ENCODE measurements at regions not wholly inside any gene's neighbourhood (a gene's known extent, or its start where the extent isn't known, plus 50 kb on each side); places are given as distances from the start of the nearest gene placed in this dataset.

DNA sequence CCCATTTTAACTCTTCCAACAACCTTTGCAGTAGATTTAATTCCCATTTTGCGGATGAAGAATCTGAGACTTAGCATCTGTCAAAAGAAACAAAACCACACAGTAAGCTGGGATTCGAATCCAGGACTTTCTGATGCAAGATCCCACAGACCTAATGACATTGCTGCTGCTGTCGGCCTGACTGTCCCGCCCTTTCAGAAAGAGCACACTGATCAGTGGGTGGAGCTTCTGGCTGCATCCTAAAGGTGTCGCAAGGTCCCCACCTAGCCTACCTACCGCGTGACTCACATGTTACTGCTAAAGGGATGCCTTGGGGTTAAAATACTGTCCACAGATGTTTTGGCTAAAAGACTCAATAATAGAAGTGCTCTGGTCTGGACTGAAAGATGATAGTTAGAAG lies 134.7 kb downstream of the EMX2 start:
- CTCF ChIA-PET: interaction anchor here (1.0 to 1.2 kb wide), 3 partner anchors 18 to 139 kb away, joined by 3 read pairs; no protein-coding TSS in a partner anchor
- BruUV-seq (replicated peaks): no TSS peak
- H2AFZ ChIP-seq (ENCODE audit: control insufficient read depth, low read depth, low read length): no peak overlapping the region
- ATAC-seq: no peak
- H4K20me1 ChIP-seq (ENCODE audit: control insufficient read depth, insufficient read depth): no peaks in the 10 kb centered on the region
- no peaks in the 10 kb centered on the region for H3K4me1 ChIP-seq (ENCODE audit: control insufficient read depth, insufficient read depth, low read length)
- TF ChIP-seq ASH2L (IDR thresholded peaks at IDR 0.05; ENCODE audit: borderline replicate concordance, low read depth) (no peak), NFYB (IDR thresholded peaks at IDR 0.05; ENCODE audit: insufficient read depth, low read depth, low read length) (no peak), ZSCAN29 (IDR thresholded peaks at IDR 0.05) (no peak), MYC (IDR thresholded peaks at IDR 0.05; ENCODE audit: insufficient read depth, insufficient read length, insufficient replicate concordance, low read length, severe bottlenecking) (no peak), FOS (IDR thresholded peaks at IDR 0.05; ENCODE audit: borderline replicate concordance, extremely low read depth, insufficient read length) (no peak), HCFC1 (IDR thresholded peaks at IDR 0.05; ENCODE audit: low read length) (no peak), SMC3 (IDR thresholded peaks at IDR 0.05; ENCODE audit: borderline replicate concordance, low read length) (no peak), NBN (IDR thresholded peaks at IDR 0.05) (no peak), SPI1 (IDR thresholded peaks at IDR 0.05; ENCODE audit: borderline replicate concordance, insufficient read depth, low read depth, low read length) (no peak), CEBPB (IDR thresholded peaks at IDR 0.05; ENCODE audit: borderline replicate concordance in 1 of 2, low read depth in 2 of 2, low read length in 2 of 2) (no peak), RBBP5 (conservative IDR thresholded peaks at IDR 0.05) (no peak), CBX3 (IDR thresholded peaks at IDR 0.05; ENCODE audit: borderline replicate concordance, low read depth) (no peak), JUNB (IDR thresholded peaks at IDR 0.05) (no peak), JUND (IDR thresholded peaks at IDR 0.05; ENCODE audit: low read depth, low read length) (no peak), SMAD1 (IDR thresholded peaks at IDR 0.05; ENCODE audit: low read depth, partially characterized antibody) (no peak), ATF7 (IDR thresholded peaks at IDR 0.05; ENCODE audit: low read depth) (no peak)
- TF ChIP-seq, protein P1, sequence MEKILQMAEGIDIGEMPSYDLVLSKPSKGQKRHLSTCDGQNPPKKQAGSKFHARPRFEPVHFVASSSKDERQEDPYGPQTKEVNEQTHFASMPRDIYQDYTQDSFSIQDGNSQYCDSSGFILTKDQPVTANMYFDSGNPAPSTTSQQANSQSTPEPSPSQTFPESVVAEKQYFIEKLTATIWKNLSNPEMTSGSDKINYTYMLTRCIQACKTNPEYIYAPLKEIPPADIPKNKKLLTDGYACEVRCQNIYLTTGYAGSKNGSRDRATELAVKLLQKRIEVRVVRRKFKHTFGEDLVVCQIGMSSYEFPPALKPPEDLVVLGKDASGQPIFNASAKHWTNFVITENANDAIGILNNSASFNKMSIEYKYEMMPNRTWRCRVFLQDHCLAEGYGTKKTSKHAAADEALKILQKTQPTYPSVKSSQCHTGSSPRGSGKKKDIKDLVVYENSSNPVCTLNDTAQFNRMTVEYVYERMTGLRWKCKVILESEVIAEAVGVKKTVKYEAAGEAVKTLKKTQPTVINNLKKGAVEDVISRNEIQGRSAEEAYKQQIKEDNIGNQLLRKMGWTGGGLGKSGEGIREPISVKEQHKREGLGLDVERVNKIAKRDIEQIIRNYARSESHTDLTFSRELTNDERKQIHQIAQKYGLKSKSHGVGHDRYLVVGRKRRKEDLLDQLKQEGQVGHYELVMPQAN (conservative IDR thresholded peaks at IDR 0.05): no peak
- TF ChIP-seq, protein P2, sequence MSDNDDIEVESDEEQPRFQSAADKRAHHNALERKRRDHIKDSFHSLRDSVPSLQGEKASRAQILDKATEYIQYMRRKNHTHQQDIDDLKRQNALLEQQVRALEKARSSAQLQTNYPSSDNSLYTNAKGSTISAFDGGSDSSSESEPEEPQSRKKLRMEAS (IDR thresholded peaks at IDR 0.05; ENCODE audit: low read depth, low read length): no peak
- no peaks in the 10 kb centered on the region for H3K36me3 ChIP-seq (ENCODE audit: control insufficient read depth in 2 of 2, insufficient read depth in 2 of 2, low read length in 1 of 2)
- H3K27ac ChIP-seq (ENCODE audit: control insufficient read depth, insufficient read depth): no peak overlapping the region
- DNase-seq (ENCODE audit: low read depth, low spot score): no peak
- H3K9me3 ChIP-seq (replicated peaks; ENCODE audit: control insufficient read depth, insufficient read depth, low read length): no peaks in the 10 kb centered on the region; the same call in 2 of the 3 replicates
- H3K79me2 ChIP-seq (ENCODE audit: control insufficient read depth, insufficient read depth, low read length): no peaks in the 10 kb centered on the region
- no peak overlapping the region for H3K4me3 ChIP-seq
- peaks cover 0 to 3% of the 10 kb centered on the region in 2 experiments; a peak in 1 of 4 replicates for H3K27me3 ChIP-seq (replicated peaks in 1 of 2; ENCODE audit: control insufficient read depth in 2 of 2, insufficient read depth in 2 of 2, low read length in 1 of 2)
- no peak overlapping the region for H3K4me2 ChIP-seq (ENCODE audit: control insufficient read depth, insufficient read depth)
- POLR2A ChIA-PET: interaction anchor here (0.6 kb wide), 1 partner anchor 1097 kb away, joined by 3 read pairs; no protein-coding TSS in a partner anchor
- no peak overlapping the region for H3K9ac ChIP-seq (ENCODE audit: control insufficient read depth, insufficient read depth, low read length)
- FAIRE-seq: no peak
- 36% methylated on average over 7 of the region's 7 CpGs for WGBS (ENCODE audit: insufficient coverage, insufficient replicate concordance, low lambda C conversion rate, missing lambda C conversion rate)
- in situ Hi-C loops (cut with MboI) (no loop called here), intact Hi-C loops (cut with micrococcal nuclease; ENCODE audit: unreplicated experiment) (no loop called here)
- RAD21 ChIA-PET (ENCODE audit: unreplicated experiment): interaction anchor here (0.7 to 1.2 kb wide), 2 partner anchors 21 to 24 kb away, joined by 3 to 4 read pairs; no protein-coding TSS in a partner anchor
- SMC1A ChIA-PET (ENCODE audit: uncharacterized antibody, unreplicated experiment): interaction anchor here (1.1 to 1.3 kb wide), 3 partner anchors 9 to 139 kb away, joined by 3 read pairs; no protein-coding TSS in a partner anchor

All from GM12878 (cell line).